Endodermal cell (in vitro differentiated cells): ENCODE measurements at regions not wholly inside any gene's neighbourhood (a gene's known extent, or its start where the extent isn't known, plus 50 kb on each side); places are given as distances from the start of the nearest gene placed in this dataset.

Experiments used
- DNase-seq: peaks from one replicate; pipeline ENCODE4 v3.0.0-alpha.2; 2017
- H3K27ac ChIP-seq: 2 replicates; pipeline ENCODE4 v1.5.1; 2013; ENCODE audit warnings: mild to moderate bottlenecking, low read depth, low read length, moderate library complexity
- H3K27me3 ChIP-seq: 2 replicates; pipeline ENCODE4 v1.6.1; 2013; ENCODE audit warnings: mild to moderate bottlenecking, low read length, moderate library complexity; ENCODE audit not compliant: insufficient read depth, control insufficient read depth, poor library complexity, severe bottlenecking
- H3K36me3 ChIP-seq: 2 replicates; pipeline ENCODE4 v1.7.0; 2013; ENCODE audit warnings: mild to moderate bottlenecking, low read length, moderate library complexity; ENCODE audit not compliant: control insufficient read depth, insufficient read depth
- H3K4me1 ChIP-seq: one replicate; pipeline ENCODE4 v1.7.0; 2013; ENCODE audit warnings: low read length; ENCODE audit not compliant: control insufficient read depth, insufficient read depth
- H3K4me3 ChIP-seq: 2 replicates; pipeline ENCODE4 v1.5.1; 2013; ENCODE audit warnings: mild to moderate bottlenecking, low read length, moderate library complexity
- H3K9ac ChIP-seq: 2 replicates; pipeline ENCODE4 v1.6.1; 2013; ENCODE audit warnings: mild to moderate bottlenecking, low read length, moderate library complexity; ENCODE audit not compliant: poor library complexity, severe bottlenecking; ENCODE audit errors: extremely low read depth
- H3K9me3 ChIP-seq: 2 replicates; pipeline ENCODE4 v1.6.1; 2013; ENCODE audit warnings: mild to moderate bottlenecking, low read length, moderate library complexity; ENCODE audit not compliant: control insufficient read depth
- H3K27ac Mint-ChIP-seq: 2 replicates; pipeline ENCODE4 v1.8.0; 2020; ENCODE audit warnings: mixed read lengths
- H3K27me3 Mint-ChIP-seq: 2 replicates; pipeline ENCODE4 v1.8.0; 2021; ENCODE audit warnings: mild to moderate bottlenecking, mixed read lengths; ENCODE audit not compliant: insufficient read depth
- H3K36me3 Mint-ChIP-seq: 2 replicates; pipeline ENCODE4 v1.8.0; 2020; ENCODE audit warnings: low read depth, mixed read lengths
- H3K4me1 Mint-ChIP-seq: 2 replicates; pipeline ENCODE4 v1.8.0; 2020; ENCODE audit warnings: mixed read lengths
- H3K4me3 Mint-ChIP-seq: 2 replicates; pipeline ENCODE4 v1.8.0; 2020; ENCODE audit warnings: mild to moderate bottlenecking, moderate library complexity, mixed read lengths
- H3K9me3 Mint-ChIP-seq: 2 replicates; pipeline ENCODE4 v1.8.0; 2020; ENCODE audit warnings: mild to moderate bottlenecking, mixed read lengths
- CTCF ChIP-seq: fragments of 200-600 bp; sonication (generic); conservative IDR thresholded peaks from 2 replicates; pipeline ENCODE4 v1.5.0; 2021; ENCODE audit warnings: antibody characterized with exemption, mild to moderate bottlenecking
- WGBS, 2 experiments: methylation state at CpG; one replicate each; pipeline versions ENCODE4 v1.1.5 to v1.1.7; 2013; ENCODE audit warnings: missing lambda C conversion rate in 2 of 2, mixed read lengths in 1 of 2; ENCODE audit not compliant: insufficient coverage in 1 of 2, insufficient read length in 1 of 2; 5-methylcytosine and 5-hydroxymethylcytosine counted together

GRCh38 chr2:208970070-208970469, 453.8 kb upstream of the MAP2 start:
- H3K27ac Mint-ChIP-seq: no peak overlapping the region
- Histone ChIP-seq H3K9me3 (peaks cover 6% of the 10 kb centered on the region), H3K4me1 (no peaks in the 10 kb centered on the region), H3K4me3 (no peak overlapping the region), H3K27ac (no peak overlapping the region), H3K9ac (no peak overlapping the region), H3K36me3 (no peaks in the 10 kb centered on the region), H3K27me3 (no peaks in the 10 kb centered on the region)
- H3K9me3 Mint-ChIP-seq: peaks cover 14% of the 10 kb centered on the region
- H3K4me1 Mint-ChIP-seq: no peaks in the 10 kb centered on the region
- H3K4me3 Mint-ChIP-seq: no peak overlapping the region
- DNase-seq: no peak
- TF ChIP-seq CTCF: no peak
- 96 to 100% methylated on average over 2 to 3 of the region's 4 CpGs for WGBS, 2 experiments
- no peaks in the 10 kb centered on the region for H3K36me3 Mint-ChIP-seq
- H3K27me3 Mint-ChIP-seq: no peaks in the 10 kb centered on the region

GRCh38 chr2:208977582-208977981, 446.3 kb upstream of the MAP2 start:
- H3K36me3 Mint-ChIP-seq: no peaks in the 10 kb centered on the region
- Histone ChIP-seq H3K4me1 (no peaks in the 10 kb centered on the region), H3K9me3 (no peaks in the 10 kb centered on the region), H3K27ac (no peak overlapping the region), H3K36me3 (no peaks in the 10 kb centered on the region), H3K4me3 (no peak overlapping the region), H3K9ac (no peak overlapping the region), H3K27me3 (no peaks in the 10 kb centered on the region)
- TF ChIP-seq CTCF: no peak
- WGBS, 2 experiments: 80% methylated on average over 2 of the region's 2 CpGs; no CpG with 5 or more reads in 1 of the 2 experiments
- DNase-seq: no peak
- no peaks in the 10 kb centered on the region for H3K9me3 Mint-ChIP-seq
- H3K27ac Mint-ChIP-seq: no peak overlapping the region
- no peak overlapping the region for H3K4me3 Mint-ChIP-seq
- no peaks in the 10 kb centered on the region for H3K27me3 Mint-ChIP-seq
- H3K4me1 Mint-ChIP-seq: no peaks in the 10 kb centered on the region

GRCh38 chr2:208978946-208979345, 444.9 kb upstream of the MAP2 start:
- H3K27ac ChIP-seq: no peak overlapping the region
- H3K27me3 Mint-ChIP-seq: no peaks in the 10 kb centered on the region
- no peaks in the 10 kb centered on the region for H3K27me3 ChIP-seq
- H3K27ac Mint-ChIP-seq: no peak overlapping the region
- no peaks in the 10 kb centered on the region for H3K9me3 Mint-ChIP-seq
- no peak overlapping the region for H3K9ac ChIP-seq
- H3K4me3 Mint-ChIP-seq: no peak overlapping the region
- no peak for TF ChIP-seq CTCF
- no peaks in the 10 kb centered on the region for H3K36me3 ChIP-seq
- no peaks in the 10 kb centered on the region for H3K4me1 ChIP-seq
- H3K4me1 Mint-ChIP-seq: no peaks in the 10 kb centered on the region
- H3K4me3 ChIP-seq: no peak overlapping the region
- H3K9me3 ChIP-seq: no peaks in the 10 kb centered on the region
- no peak for DNase-seq
- H3K36me3 Mint-ChIP-seq: no peaks in the 10 kb centered on the region
